ENCODE measurements at regions not wholly inside any gene's neighbourhood (a gene's known extent, or its start where the extent isn't known, plus 50 kb on each side); places are given as distances from the start of the nearest gene placed in this dataset.

DNA sequence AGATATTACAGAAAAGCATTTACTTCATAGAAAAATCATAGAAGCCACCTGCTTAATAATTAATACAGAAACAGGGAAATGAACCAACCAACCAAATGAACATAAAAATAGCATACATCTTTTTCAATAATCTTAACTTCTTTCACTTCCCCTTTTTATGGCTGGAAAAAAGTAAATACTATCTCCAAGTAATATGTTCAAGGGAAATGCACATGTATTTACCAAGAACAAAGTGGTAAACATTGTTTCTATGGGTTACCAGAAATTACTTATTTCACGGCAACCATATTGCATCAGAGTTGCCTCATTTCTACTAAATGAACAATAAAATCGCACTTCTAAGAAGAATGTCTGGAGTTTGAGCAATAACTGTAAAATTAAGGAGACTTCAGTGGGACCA, 321.3 kb downstream of the TMA16 start:
- TF ChIP-seq, protein P1, sequence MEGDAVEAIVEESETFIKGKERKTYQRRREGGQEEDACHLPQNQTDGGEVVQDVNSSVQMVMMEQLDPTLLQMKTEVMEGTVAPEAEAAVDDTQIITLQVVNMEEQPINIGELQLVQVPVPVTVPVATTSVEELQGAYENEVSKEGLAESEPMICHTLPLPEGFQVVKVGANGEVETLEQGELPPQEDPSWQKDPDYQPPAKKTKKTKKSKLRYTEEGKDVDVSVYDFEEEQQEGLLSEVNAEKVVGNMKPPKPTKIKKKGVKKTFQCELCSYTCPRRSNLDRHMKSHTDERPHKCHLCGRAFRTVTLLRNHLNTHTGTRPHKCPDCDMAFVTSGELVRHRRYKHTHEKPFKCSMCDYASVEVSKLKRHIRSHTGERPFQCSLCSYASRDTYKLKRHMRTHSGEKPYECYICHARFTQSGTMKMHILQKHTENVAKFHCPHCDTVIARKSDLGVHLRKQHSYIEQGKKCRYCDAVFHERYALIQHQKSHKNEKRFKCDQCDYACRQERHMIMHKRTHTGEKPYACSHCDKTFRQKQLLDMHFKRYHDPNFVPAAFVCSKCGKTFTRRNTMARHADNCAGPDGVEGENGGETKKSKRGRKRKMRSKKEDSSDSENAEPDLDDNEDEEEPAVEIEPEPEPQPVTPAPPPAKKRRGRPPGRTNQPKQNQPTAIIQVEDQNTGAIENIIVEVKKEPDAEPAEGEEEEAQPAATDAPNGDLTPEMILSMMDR (IDR thresholded peaks at IDR 0.05), result no peak
- no peak for TF ChIP-seq POLR2A (IDR thresholded peaks at IDR 0.05)

Data from body of pancreas (tissue), 4 donors.